Adrenal gland (tissue), 9 donors: ENCODE measurements at regions not wholly inside any gene's neighbourhood (a gene's known extent, or its start where the extent isn't known, plus 50 kb on each side); places are given as distances from the start of the nearest gene placed in this dataset.

ENCODE experiments used
- DNase-seq, 7 donors: peaks; one replicate each; pipeline ENCODE4 v3.0.0-alpha.2; 2019 to 2020
- H3K27ac ChIP-seq, 5 donors: fragments of 200-600 bp; sonication (generic) in 4 of 5; 1 replicate in 3 of 5; 2 replicates in 2 of 5; pipeline versions ENCODE4 v1.5.1 to v1.8.0; 2016 to 2020; ENCODE audit warnings: mild to moderate bottlenecking in 1 of 5
- H3K27me3 ChIP-seq: fragments of 200-600 bp; 2 replicates; pipeline ENCODE4 v1.8.0; 2021
- H3K36me3 ChIP-seq, 2 donors: fragments of 200-600 bp; replicated peaks in 1 of 2; 1 replicate in 1 of 2; 2 replicates in 1 of 2; pipeline versions ENCODE4 v1.5.1 to v1.8.0; 2018 to 2022
- H3K4me1 ChIP-seq, 2 donors: fragments of 200-600 bp; replicated peaks in 1 of 2; 1 replicate in 1 of 2; 2 replicates in 1 of 2; pipeline versions ENCODE4 v1.5.1 to v1.8.0; 2018 to 2021
- H3K4me3 ChIP-seq, 4 donors: fragments of 200-600 bp; sonication (generic) in 3 of 4; one replicate each; pipeline ENCODE4 v1.5.1; 2016 to 2018
- H3K9me3 ChIP-seq, 3 donors: fragments of 200-600 bp; sonication (generic) in 1 of 3; replicated peaks in 1 of 3; 1 replicate in 2 of 3; 2 replicates in 1 of 3; pipeline versions ENCODE4 v1.5.1 to v1.8.0; 2016 to 2021
- POLR2A ChIP-seq, 2 donors: fragments of 450-650 bp; IDR thresholded peaks; one replicate each; pipeline ENCODE4 v1.6.1; 2017; ENCODE audit warnings: antibody characterized with exemption in 2 of 2, mild to moderate bottlenecking in 2 of 2, moderate library complexity in 1 of 2
- WGBS, 4 donors: extraction: QIAGEN DNeasy Blood & Tissue Kit in 2 of 4; methylation state at CpG; one replicate each; pipeline versions ENCODE4 v1.1.5 to v1.1.7; 2013 to 2017; 5-methylcytosine and 5-hydroxymethylcytosine counted together
- intact Hi-C, 2 donors: fragments of 100-400 bp; cut with DNase I; formaldehyde crosslinking; loops; one replicate each; pipeline versions ENCODE4 v1.14.1 to v1.15.0; 2022 to 2023
- TF ChIP-seq, protein P1 (sequence below), 6 experiments: fragments of 450-650 bp in 4 of 6; fragments of 200-600 bp in 2 of 6; sonication (generic) in 1 of 6; IDR thresholded peaks; 1 replicate in 5 of 6; 2 replicates in 1 of 6; pipeline versions ENCODE4 v1.5.1 to v1.8.0; 2016 to 2021; ENCODE audit warnings: antibody characterized with exemption in 6 of 6, mild to moderate bottlenecking in 2 of 6, moderate library complexity in 1 of 6
- donor health status: healthy with polysubstance abuse.
- donor health status: Bipolar disorder and iron deficiency.
- donor health status: DM: yes; HTN: yes; CAD: no.
- donor health status: DM: no; HTN: no; CAD: no.
- donor health status: DM: no; HTN: no; CAD: no.

DNA sequence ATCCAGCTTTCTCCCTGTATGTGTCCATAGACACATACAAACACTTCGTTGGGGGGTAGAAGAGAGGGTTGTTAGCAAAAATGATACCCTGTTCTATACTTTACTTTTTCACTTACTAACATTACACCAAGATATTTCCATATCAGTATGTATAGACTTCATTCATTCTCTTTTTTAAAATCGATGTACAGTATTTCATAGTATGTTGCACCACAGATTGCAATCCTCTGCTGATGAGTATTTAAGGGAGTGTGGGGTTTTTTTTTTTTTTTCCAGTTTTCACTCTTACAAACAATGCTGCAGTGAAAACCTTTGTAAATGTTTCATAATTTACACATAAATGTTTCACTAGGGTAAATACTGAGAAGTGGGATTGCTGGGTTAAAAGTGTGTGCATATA, 402.3 kb downstream of the LRATD1 start:
- no peaks in the 10 kb centered on the region for H3K27me3 ChIP-seq
- TF ChIP-seq, protein P1, sequence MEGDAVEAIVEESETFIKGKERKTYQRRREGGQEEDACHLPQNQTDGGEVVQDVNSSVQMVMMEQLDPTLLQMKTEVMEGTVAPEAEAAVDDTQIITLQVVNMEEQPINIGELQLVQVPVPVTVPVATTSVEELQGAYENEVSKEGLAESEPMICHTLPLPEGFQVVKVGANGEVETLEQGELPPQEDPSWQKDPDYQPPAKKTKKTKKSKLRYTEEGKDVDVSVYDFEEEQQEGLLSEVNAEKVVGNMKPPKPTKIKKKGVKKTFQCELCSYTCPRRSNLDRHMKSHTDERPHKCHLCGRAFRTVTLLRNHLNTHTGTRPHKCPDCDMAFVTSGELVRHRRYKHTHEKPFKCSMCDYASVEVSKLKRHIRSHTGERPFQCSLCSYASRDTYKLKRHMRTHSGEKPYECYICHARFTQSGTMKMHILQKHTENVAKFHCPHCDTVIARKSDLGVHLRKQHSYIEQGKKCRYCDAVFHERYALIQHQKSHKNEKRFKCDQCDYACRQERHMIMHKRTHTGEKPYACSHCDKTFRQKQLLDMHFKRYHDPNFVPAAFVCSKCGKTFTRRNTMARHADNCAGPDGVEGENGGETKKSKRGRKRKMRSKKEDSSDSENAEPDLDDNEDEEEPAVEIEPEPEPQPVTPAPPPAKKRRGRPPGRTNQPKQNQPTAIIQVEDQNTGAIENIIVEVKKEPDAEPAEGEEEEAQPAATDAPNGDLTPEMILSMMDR (IDR thresholded peaks at IDR 0.05): no peak
- no peak for TF ChIP-seq POLR2A (IDR thresholded peaks at IDR 0.05)
- 48 to 69% (median 64%) methylated on average over 2 of the region's 2 CpGs for WGBS, 4 donors
- no peaks in the 10 kb centered on the region for H3K36me3 ChIP-seq
- H3K4me3 ChIP-seq: no peak overlapping the region
- intact Hi-C loops: no loop called here
- H3K27ac ChIP-seq: no peak overlapping the region
- no peaks in the 10 kb centered on the region for H3K4me1 ChIP-seq
- DNase-seq: no peak
- no peaks in the 10 kb centered on the region for H3K9me3 ChIP-seq

GRCh38 chr2:15038366-15039364, 406.1 kb downstream of the LRATD1 start:
- H3K9me3 ChIP-seq: no peaks in the 10 kb centered on the region
- DNase-seq: no peak
- no peaks in the 10 kb centered on the region for H3K27me3 ChIP-seq
- no peak overlapping the region for H3K27ac ChIP-seq
- intact Hi-C loops: no loop called here
- WGBS, 4 donors: 65 to 69% (median 67%) methylated on average over 15 of the region's 15 CpGs
- H3K4me1 ChIP-seq: no peaks in the 10 kb centered on the region
- TF ChIP-seq POLR2A (IDR thresholded peaks at IDR 0.05): no peak
- TF ChIP-seq, protein P1 (IDR thresholded peaks at IDR 0.05): no peak
- H3K4me3 ChIP-seq: no peak overlapping the region
- H3K36me3 ChIP-seq: no peaks in the 10 kb centered on the region

DNA sequence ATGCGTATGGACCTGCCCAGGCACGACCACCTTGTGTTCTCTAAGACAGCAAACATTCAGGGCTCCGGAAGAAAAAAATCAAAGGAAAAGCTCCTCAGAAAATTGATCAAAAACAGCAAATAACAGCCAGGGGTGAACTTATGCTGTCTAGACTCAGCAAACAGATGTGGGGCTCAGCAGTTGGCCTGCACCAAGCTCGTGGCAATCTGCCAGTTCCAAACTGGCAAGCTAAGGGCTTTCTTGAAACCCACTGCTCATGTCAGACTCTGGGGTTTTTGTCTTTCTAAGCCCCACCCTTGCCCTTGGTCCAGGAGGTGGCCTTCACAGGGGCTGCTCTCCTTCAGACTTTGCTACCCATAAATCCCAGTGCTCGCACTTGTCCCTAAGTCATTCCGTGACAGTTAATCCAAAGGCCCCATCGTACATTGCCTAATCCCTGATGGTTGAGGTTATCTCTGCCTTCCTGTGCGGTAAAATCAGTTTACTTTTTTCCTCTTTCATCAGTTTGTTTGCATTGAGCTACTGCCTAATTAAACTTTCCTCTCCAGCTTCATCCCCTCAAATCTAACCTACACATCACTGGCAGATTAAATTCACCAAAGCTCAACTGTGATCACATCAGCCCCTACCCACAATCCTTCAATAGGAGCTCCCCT, 408.0 kb downstream of the LRATD1 start:
- H3K4me1 ChIP-seq: no peaks in the 10 kb centered on the region
- no peak overlapping the region for H3K27ac ChIP-seq
- H3K9me3 ChIP-seq: no peaks in the 10 kb centered on the region
- 72 to 85% (median 75%) methylated on average over 7 to 8 of the region's 8 CpGs for WGBS, 4 donors
- H3K4me3 ChIP-seq: no peak overlapping the region
- intact Hi-C loops: no loop called here
- no peaks in the 10 kb centered on the region for H3K36me3 ChIP-seq
- no peak for TF ChIP-seq POLR2A (IDR thresholded peaks at IDR 0.05)
- TF ChIP-seq, protein P1 (IDR thresholded peaks at IDR 0.05): no peak
- DNase-seq: no peak
- H3K27me3 ChIP-seq: no peaks in the 10 kb centered on the region

DNA sequence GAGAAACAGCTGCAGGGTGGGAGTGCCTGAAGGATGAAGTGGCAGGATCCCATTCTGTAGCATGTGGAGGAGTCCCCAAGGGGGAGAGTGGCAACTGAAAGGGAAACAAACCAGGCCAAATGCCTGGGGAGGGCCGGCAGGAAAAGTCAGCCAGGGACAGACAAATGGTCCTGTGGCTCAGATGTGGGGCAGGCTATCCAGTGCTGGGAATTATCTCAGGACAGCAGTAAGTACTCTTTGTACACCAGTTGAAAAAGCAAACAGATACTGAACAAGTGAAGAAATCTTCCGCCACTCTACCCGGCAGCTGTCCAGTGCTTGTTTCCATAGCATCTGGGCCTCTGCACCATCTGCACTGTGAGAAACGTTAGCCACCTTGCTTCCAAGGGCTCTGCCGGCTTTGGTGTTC, 408.9 kb downstream of the LRATD1 start:
- TF ChIP-seq POLR2A (IDR thresholded peaks at IDR 0.05): no peak
- TF ChIP-seq, protein P1 (IDR thresholded peaks at IDR 0.05): no peak
- Histone ChIP-seq H3K4me1 (no peaks in the 10 kb centered on the region), H3K27ac (no peak overlapping the region), H3K27me3 (no peaks in the 10 kb centered on the region), H3K36me3 (no peaks in the 10 kb centered on the region), H3K9me3 (no peaks in the 10 kb centered on the region), H3K4me3 (no peak overlapping the region)
- 70 to 78% (median 76%) methylated on average over 5 of the region's 5 CpGs for WGBS, 4 donors
- intact Hi-C loops: no loop called here
- no peak for DNase-seq
